ENCODE measurements at regions not wholly inside any gene's neighbourhood (a gene's known extent, or its start where the extent isn't known, plus 50 kb on each side); places are given as distances from the start of the nearest gene placed in this dataset.

DNA sequence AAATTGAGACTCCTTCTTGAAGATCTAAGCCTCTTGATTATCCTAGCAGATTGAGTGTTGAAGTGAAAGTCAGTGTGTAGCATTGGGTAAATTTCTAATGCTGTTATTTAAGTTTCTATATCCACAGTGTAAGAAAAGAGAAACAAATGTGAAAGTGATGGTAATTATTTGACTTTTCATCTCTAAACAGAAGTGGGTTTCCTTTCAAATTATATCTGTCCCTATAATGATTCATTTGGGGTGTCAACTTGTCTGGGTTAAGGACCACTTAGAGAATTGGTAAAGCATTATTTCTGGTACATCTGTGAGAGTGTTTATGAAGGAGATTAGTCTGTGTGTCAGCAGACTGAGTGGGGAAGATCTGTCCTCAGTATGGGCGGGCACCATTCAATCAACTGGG is 133.0 kb upstream of the HMCN1 start:
- TF ChIP-seq, protein P1, sequence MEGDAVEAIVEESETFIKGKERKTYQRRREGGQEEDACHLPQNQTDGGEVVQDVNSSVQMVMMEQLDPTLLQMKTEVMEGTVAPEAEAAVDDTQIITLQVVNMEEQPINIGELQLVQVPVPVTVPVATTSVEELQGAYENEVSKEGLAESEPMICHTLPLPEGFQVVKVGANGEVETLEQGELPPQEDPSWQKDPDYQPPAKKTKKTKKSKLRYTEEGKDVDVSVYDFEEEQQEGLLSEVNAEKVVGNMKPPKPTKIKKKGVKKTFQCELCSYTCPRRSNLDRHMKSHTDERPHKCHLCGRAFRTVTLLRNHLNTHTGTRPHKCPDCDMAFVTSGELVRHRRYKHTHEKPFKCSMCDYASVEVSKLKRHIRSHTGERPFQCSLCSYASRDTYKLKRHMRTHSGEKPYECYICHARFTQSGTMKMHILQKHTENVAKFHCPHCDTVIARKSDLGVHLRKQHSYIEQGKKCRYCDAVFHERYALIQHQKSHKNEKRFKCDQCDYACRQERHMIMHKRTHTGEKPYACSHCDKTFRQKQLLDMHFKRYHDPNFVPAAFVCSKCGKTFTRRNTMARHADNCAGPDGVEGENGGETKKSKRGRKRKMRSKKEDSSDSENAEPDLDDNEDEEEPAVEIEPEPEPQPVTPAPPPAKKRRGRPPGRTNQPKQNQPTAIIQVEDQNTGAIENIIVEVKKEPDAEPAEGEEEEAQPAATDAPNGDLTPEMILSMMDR (conservative IDR thresholded peaks at IDR 0.05; ENCODE audit: low read depth, low read length), result no peak
- TF ChIP-seq EZH2phosphoT487 (IDR thresholded peaks at IDR 0.05; ENCODE audit: borderline replicate concordance, low read length), result no peak

Data from PC-3 (cell line).